H1 (cell line): ENCODE measurements at regions not wholly inside any gene's neighbourhood (a gene's known extent, or its start where the extent isn't known, plus 50 kb on each side); places are given as distances from the start of the nearest gene placed in this dataset.

Experiments used
- CEBPB ChIP-seq: IDR thresholded peaks from 2 replicates; pipeline ENCODE4 v1.6.1; 2012; ENCODE audit warnings: low read depth, low read length
- EP300 ChIP-seq, 2 experiments: IDR thresholded peaks; 1 replicate in 1 of 2; 2 replicates in 1 of 2; pipeline ENCODE4 v1.6.1; 2011 to 2012; ENCODE audit warnings: low read depth in 2 of 2, low read length in 2 of 2, mild to moderate bottlenecking in 2 of 2, borderline replicate concordance in 1 of 2, inconsistent platforms in 1 of 2, moderate library complexity in 1 of 2
- SP2 ChIP-seq: IDR thresholded peaks from 2 replicates; pipeline ENCODE4 v1.6.1; 2012; ENCODE audit warnings: mild to moderate bottlenecking, low read length, inconsistent platforms
- SP4 ChIP-seq: IDR thresholded peaks from 2 replicates; pipeline ENCODE4 v1.6.1; 2012; ENCODE audit warnings: low read length, inconsistent platforms
- TCF12 ChIP-seq: IDR thresholded peaks from 2 replicates; pipeline ENCODE4 v1.6.1; 2011; ENCODE audit warnings: low read depth, mild to moderate bottlenecking, low read length

- TF ChIP-seq EP300 (IDR thresholded peaks at IDR 0.05; ENCODE audit: borderline replicate concordance in 1 of 2, low read depth in 2 of 2, low read length in 2 of 2) (no peak), SP2 (no peak), TCF12 (no peak), SP4 (no peak), CEBPB (no peak)
Measured at GRCh38 chr9:105172436-105172835, 72.0 kb upstream of the SLC44A1 start (continued).
